ENCODE measurements at regions not wholly inside any gene's neighbourhood (a gene's known extent, or its start where the extent isn't known, plus 50 kb on each side); places are given as distances from the start of the nearest gene placed in this dataset.

DNA sequence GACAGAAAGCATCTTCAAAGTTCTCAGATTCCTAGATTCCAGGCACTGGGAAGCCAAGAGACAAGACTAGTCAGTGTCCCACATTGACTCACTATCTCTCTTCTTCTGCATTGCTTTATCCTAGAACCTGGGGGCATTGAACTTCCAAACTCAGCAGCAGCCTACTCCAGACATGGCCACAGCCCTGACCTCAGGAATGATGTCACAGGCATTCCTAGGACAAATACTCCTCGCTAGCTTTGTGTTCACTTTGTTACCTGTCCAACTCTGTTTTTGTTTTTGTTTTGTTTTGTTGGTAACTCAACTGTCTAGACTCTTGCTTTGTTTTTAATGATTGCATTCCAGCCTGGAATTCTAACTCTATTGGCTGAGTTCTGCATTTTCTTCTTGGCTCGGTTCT is 449.3 kb upstream of the SPHKAP start:
- Mint-ChIP-seq H3K4me3 (ENCODE audit: unreplicated experiment) (no peak overlapping the region), H3K27me3 (ENCODE audit: low read depth) (no peaks in the 10 kb centered on the region), H3K36me3 (ENCODE audit: low read depth) (no peaks in the 10 kb centered on the region), H3K4me1 (ENCODE audit: low read depth) (no peaks in the 10 kb centered on the region), H3K9me3 (ENCODE audit: low read depth) (no peaks in the 10 kb centered on the region), H3K27ac (ENCODE audit: unreplicated experiment) (no peak overlapping the region)
- TF ChIP-seq CTCF (IDR thresholded peaks at IDR 0.05): no peak
- DNase-seq (ENCODE audit: low spot score): no peak

GRCh38 chr2:228629251-228629650 is 447.8 kb upstream of the SPHKAP start:
- Mint-ChIP-seq H3K27ac (ENCODE audit: unreplicated experiment) (no peak overlapping the region), H3K4me1 (ENCODE audit: low read depth) (no peaks in the 10 kb centered on the region), H3K36me3 (ENCODE audit: low read depth) (no peaks in the 10 kb centered on the region), H3K27me3 (ENCODE audit: low read depth) (no peaks in the 10 kb centered on the region), H3K4me3 (ENCODE audit: unreplicated experiment) (no peak overlapping the region), H3K9me3 (ENCODE audit: low read depth) (peaks cover 3% of the 10 kb centered on the region)
- no peak for DNase-seq (ENCODE audit: low spot score)
- TF ChIP-seq CTCF (IDR thresholded peaks at IDR 0.05): no peak

- H3K36me3 Mint-ChIP-seq (ENCODE audit: low read depth): no peaks in the 10 kb centered on the region
Measured at GRCh38 chr2:228628682-228629081, 447.2 kb upstream of the SPHKAP start.

GRCh38 chr2:228627510-228627909 is 446.0 kb upstream of the SPHKAP start:
- H3K27me3 Mint-ChIP-seq (ENCODE audit: low read depth): no peaks in the 10 kb centered on the region
- no peaks in the 10 kb centered on the region for H3K4me1 Mint-ChIP-seq (ENCODE audit: low read depth)
- no peaks in the 10 kb centered on the region for H3K36me3 Mint-ChIP-seq (ENCODE audit: low read depth)
- H3K9me3 Mint-ChIP-seq (ENCODE audit: low read depth): peaks cover 3% of the 10 kb centered on the region
- no peak overlapping the region for H3K27ac Mint-ChIP-seq (ENCODE audit: unreplicated experiment)
- no peak for TF ChIP-seq CTCF (IDR thresholded peaks at IDR 0.05)
- DNase-seq (ENCODE audit: low spot score): no peak
- H3K4me3 Mint-ChIP-seq (ENCODE audit: unreplicated experiment): no peak overlapping the region

More at GRCh38 chr2:228628682-228629081, 447.2 kb upstream of the SPHKAP start:
- Mint-ChIP-seq H3K27me3 (ENCODE audit: low read depth) (no peaks in the 10 kb centered on the region), H3K4me1 (ENCODE audit: low read depth) (no peaks in the 10 kb centered on the region), H3K27ac (ENCODE audit: unreplicated experiment) (no peak overlapping the region), H3K4me3 (ENCODE audit: unreplicated experiment) (no peak overlapping the region), H3K9me3 (ENCODE audit: low read depth) (peaks cover 3% of the 10 kb centered on the region)
- no peak for DNase-seq (ENCODE audit: low spot score)
- no peak for TF ChIP-seq CTCF (IDR thresholded peaks at IDR 0.05)

- no peak overlapping the region for H3K4me3 Mint-ChIP-seq (ENCODE audit: unreplicated experiment)
- no peak for TF ChIP-seq CTCF (IDR thresholded peaks at IDR 0.05)
- no peaks in the 10 kb centered on the region for H3K36me3 Mint-ChIP-seq (ENCODE audit: low read depth)
- H3K27me3 Mint-ChIP-seq (ENCODE audit: low read depth): no peaks in the 10 kb centered on the region
- no peak overlapping the region for H3K27ac Mint-ChIP-seq (ENCODE audit: unreplicated experiment)
- peaks cover 3% of the 10 kb centered on the region for H3K9me3 Mint-ChIP-seq (ENCODE audit: low read depth)
- DNase-seq (ENCODE audit: low spot score): no peak
- no peaks in the 10 kb centered on the region for H3K4me1 Mint-ChIP-seq (ENCODE audit: low read depth)
Measured at GRCh38 chr2:228625481-228625880, 444.0 kb upstream of the SPHKAP start.
